Bronchial epithelial cell (primary cell): ENCODE measurements at regions not wholly inside any gene's neighbourhood (a gene's known extent, or its start where the extent isn't known, plus 50 kb on each side); places are given as distances from the start of the nearest gene placed in this dataset.

Experiments used
- DNase-seq: peaks from one replicate; pipeline ENCODE4 v3.0.0-alpha.2; 2010; ENCODE audit warnings: low read depth
- FAIRE-seq: peaks from 2 replicates; lab custom pipeline; 2011; peaks lifted over from hg19 to GRCh38; lab: Jason Lieb, UNC
- H3K27me3 ChIP-seq: 2 replicates; pipeline ENCODE4 v1.5.1; 2011; ENCODE audit warnings: low read length; ENCODE audit not compliant: control insufficient read depth, insufficient read depth
- H3K36me3 ChIP-seq: 2 replicates; pipeline ENCODE4 v1.5.1; 2011; ENCODE audit warnings: low read length; ENCODE audit not compliant: control insufficient read depth, insufficient read depth
- H3K4me3 ChIP-seq: 2 replicates; pipeline ENCODE4 v1.5.1; 2011; ENCODE audit warnings: mild to moderate bottlenecking, low read depth, low read length, control low read depth
- TF ChIP-seq, protein P1 (sequence below): IDR thresholded peaks from 2 replicates; pipeline ENCODE4 v1.5.1; 2011; ENCODE audit warnings: mild to moderate bottlenecking, moderate library complexity, low read length, control low read depth, inconsistent platforms; ENCODE audit not compliant: insufficient read depth, severe bottlenecking

DNA sequence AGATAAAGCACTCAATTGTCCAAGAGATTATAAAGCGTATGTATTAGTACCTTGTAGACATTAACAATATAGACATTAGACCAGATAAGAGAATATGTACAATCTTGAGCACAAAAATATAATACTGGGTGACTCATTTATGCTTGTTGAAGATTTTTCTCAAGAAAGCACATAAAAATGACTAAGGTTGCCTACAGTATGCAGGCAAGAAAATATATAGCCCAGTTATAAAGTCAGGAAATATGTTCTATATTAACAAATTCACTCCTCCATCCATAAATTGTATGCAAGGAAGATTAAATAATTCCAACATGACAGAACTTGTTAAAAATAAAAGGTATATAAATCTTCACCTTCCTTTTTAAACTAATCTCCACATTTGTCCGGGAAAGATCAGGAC lies 356.4 kb upstream of the SLC39A10 start:
- H3K4me3 ChIP-seq: no peak overlapping the region
- H3K36me3 ChIP-seq: no peaks in the 10 kb centered on the region
- TF ChIP-seq, protein P1, sequence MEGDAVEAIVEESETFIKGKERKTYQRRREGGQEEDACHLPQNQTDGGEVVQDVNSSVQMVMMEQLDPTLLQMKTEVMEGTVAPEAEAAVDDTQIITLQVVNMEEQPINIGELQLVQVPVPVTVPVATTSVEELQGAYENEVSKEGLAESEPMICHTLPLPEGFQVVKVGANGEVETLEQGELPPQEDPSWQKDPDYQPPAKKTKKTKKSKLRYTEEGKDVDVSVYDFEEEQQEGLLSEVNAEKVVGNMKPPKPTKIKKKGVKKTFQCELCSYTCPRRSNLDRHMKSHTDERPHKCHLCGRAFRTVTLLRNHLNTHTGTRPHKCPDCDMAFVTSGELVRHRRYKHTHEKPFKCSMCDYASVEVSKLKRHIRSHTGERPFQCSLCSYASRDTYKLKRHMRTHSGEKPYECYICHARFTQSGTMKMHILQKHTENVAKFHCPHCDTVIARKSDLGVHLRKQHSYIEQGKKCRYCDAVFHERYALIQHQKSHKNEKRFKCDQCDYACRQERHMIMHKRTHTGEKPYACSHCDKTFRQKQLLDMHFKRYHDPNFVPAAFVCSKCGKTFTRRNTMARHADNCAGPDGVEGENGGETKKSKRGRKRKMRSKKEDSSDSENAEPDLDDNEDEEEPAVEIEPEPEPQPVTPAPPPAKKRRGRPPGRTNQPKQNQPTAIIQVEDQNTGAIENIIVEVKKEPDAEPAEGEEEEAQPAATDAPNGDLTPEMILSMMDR: no peak
- FAIRE-seq (no peak), DNase-seq (no peak)
- H3K27me3 ChIP-seq: no peaks in the 10 kb centered on the region

DNA sequence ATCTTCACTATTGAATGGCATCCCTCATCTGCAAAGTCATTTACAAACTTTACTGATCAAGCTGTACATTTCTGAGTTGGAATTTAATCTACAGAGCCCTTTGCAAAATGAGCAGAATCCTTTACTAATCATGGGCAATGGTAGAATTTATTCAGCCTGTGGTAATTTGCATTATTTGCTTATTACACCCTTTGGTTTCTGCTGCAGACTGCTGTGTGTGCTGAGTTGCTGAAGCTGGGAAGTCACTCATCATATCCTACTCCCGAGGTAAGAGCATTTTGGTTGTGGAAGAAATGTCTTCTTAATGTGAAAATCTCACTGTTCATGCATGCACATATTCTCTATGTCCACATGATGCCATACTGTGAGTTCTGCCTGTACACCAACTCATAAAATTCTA lies 357.4 kb upstream of the SLC39A10 start:
- TF ChIP-seq, protein P1: no peak
- Histone ChIP-seq H3K36me3 (no peaks in the 10 kb centered on the region), H3K4me3 (no peak overlapping the region), H3K27me3 (no peaks in the 10 kb centered on the region)
- DNase-seq (no peak), FAIRE-seq (no peak)

DNA sequence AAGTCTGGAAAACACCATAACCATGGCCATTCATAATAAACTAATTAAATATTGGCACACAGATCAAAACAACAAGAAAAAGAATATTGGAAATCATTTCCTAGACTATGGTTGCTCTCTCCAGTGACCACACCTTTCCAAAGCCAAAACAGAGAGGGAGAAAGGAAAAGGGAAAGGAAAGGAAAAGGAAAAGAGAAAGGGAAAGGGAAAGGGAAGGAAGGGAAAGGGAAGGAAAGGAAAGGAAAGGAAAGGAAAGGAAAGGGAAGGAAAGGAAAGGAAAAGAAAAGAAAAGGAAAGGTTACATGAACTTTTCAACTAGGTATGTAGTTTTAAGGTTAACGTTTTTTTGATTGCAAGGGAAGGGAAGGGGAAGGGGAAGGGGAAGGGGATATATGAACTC lies 360.5 kb upstream of the SLC39A10 start:
- Histone ChIP-seq H3K4me3 (no peak overlapping the region), H3K36me3 (no peaks in the 10 kb centered on the region), H3K27me3 (no peaks in the 10 kb centered on the region)
- TF ChIP-seq, protein P1: no peak
- FAIRE-seq: no peak
- DNase-seq: no peak

DNA sequence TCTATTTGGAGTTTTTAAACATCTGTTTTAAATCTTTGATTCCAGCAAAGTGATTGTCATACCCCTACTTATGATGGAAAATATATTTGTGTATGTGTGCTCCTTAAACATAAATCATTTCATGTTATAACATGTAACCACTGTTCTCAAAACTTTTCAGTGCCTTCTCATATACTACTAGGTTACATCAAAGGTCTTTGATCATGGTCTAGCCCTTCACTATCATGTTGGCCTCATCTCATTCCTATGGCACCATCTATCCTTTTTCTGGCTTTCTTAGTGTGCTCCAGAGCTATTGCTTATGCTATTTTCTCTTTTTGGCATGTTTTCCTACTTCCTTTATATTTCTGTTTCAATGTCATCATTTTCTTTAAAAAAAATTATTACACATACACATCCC lies 367.9 kb upstream of the SLC39A10 start:
- no peak overlapping the region for H3K4me3 ChIP-seq
- H3K27me3 ChIP-seq: no peaks in the 10 kb centered on the region
- no peak for FAIRE-seq
- TF ChIP-seq, protein P1: no peak
- no peak for DNase-seq
- no peaks in the 10 kb centered on the region for H3K36me3 ChIP-seq

DNA sequence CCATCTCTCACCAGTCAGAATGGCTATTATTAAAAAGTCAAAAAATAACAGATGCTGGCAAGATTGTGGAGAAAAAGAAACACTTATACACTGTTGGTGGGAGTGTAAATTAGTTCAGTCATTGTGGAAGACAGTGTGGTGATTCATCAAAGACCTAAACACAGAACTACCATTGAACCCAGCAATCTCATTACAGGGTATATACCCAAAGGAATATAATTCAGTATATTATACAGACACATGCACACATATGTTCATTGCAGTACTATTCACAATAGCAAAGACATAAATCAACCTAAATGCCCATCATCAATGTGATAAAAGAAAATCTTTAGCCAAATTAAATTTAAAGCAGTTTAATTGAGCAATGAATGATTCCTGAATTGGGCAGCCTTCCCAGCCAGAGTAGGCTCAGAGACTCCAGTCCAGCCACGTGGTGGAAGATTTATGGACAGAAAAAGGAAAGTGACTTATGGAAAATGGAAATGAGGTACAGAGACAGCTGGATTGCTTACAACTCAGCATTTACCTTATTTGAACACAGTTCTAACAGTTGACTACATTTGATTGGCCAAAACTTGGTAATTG lies 377.1 kb upstream of the SLC39A10 start:
- Histone ChIP-seq H3K27me3 (no peaks in the 10 kb centered on the region), H3K4me3 (no peak overlapping the region), H3K36me3 (no peaks in the 10 kb centered on the region)
- DNase-seq: no peak
- TF ChIP-seq, protein P1: no peak
- no peak for FAIRE-seq

DNA sequence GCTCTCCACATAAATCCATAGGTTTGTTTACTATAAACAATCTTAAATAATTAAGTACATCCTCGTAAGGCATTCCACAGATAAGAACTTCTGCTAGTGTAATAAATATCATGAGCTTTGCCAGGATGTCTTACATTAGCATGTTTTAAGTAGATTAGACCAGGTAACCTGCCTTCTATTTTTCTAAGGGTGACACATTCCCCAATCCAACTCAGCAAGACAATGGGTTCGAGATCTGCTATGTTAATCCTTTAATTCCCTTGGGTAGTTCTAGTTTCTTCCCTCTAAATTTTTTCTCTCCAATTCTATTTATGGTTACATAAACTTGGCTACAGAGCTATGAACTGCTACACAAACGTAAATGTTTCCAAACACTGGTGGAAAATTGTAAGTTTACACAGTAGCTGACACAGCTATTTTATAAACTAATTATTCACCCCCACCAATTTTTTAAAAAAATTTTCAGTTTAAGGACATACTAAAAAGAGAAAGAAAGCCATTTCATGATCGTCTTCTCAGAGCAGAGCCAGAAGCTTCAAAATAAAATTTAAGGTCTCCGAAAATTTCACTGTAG lies 386.5 kb upstream of the SLC39A10 start:
- DNase-seq (no peak), FAIRE-seq (no peak)
- TF ChIP-seq, protein P1: no peak
- H3K27me3 ChIP-seq: no peaks in the 10 kb centered on the region
- no peak overlapping the region for H3K4me3 ChIP-seq
- H3K36me3 ChIP-seq: no peaks in the 10 kb centered on the region
